GM23338 (cell line): ENCODE measurements at regions not wholly inside any gene's neighbourhood (a gene's known extent, or its start where the extent isn't known, plus 50 kb on each side); places are given as distances from the start of the nearest gene placed in this dataset.

Experiments
- ATAC-seq: fragments of 200-7000 bp; cut with Tn5 transposase; 3 replicates; pipeline ENCODE4 v1.9.1; 2020
- DNase-seq: peaks from one replicate; pipeline ENCODE4 v3.0.0-alpha.2; 2015; ENCODE audit warnings: low spot score
- H2AFZ ChIP-seq: fragments of 200-600 bp; sonication (generic); 2 replicates; pipeline ENCODE4 v1.8.0; 2016; ENCODE audit warnings: antibody characterized with exemption, mild to moderate bottlenecking, moderate library complexity
- H3F3A ChIP-seq: fragments of 200-600 bp; sonication (generic); replicated peaks from 2 replicates; pipeline ENCODE4 v1.8.0; 2017; ENCODE audit warnings: antibody characterized with exemption, mixed run types, low read depth
- H3K27ac ChIP-seq: fragments of 200-600 bp; sonication (generic); 2 replicates; pipeline ENCODE4 v1.6.1; 2016; ENCODE audit warnings: low read depth
- H3K27me3 ChIP-seq: fragments of 200-600 bp; sonication (generic); 2 replicates; pipeline ENCODE4 v1.8.0; 2016; ENCODE audit warnings: mild to moderate bottlenecking, mixed run types, moderate library complexity; ENCODE audit not compliant: insufficient read depth
- H3K36me3 ChIP-seq: fragments of 200-600 bp; sonication (generic); 2 replicates; pipeline ENCODE4 v1.8.0; 2016; ENCODE audit warnings: mild to moderate bottlenecking; ENCODE audit not compliant: insufficient read depth
- H3K4me1 ChIP-seq: fragments of 200-600 bp; sonication (generic); 2 replicates; pipeline ENCODE4 v1.8.0; 2016; ENCODE audit warnings: mild to moderate bottlenecking, moderate library complexity; ENCODE audit not compliant: insufficient read depth
- H3K4me2 ChIP-seq: fragments of 200-600 bp; sonication (generic); 2 replicates; pipeline ENCODE4 v1.7.1; 2017; ENCODE audit warnings: mixed run types
- H3K4me3 ChIP-seq: fragments of 200-600 bp; sonication (generic); 2 replicates; pipeline ENCODE4 v1.6.1; 2016; ENCODE audit warnings: mixed run types
- H3K79me2 ChIP-seq: fragments of 200-600 bp; sonication (generic); replicated peaks from 2 replicates; pipeline ENCODE4 v1.8.0; 2017; ENCODE audit warnings: mild to moderate bottlenecking; ENCODE audit not compliant: insufficient read depth
- H3K9me2 ChIP-seq: fragments of 200-600 bp; sonication (generic); 2 replicates; pipeline ENCODE4 v1.8.0; 2017; ENCODE audit not compliant: insufficient read depth
- H4K20me1 ChIP-seq: fragments of 200-600 bp; sonication (generic); replicated peaks from 2 replicates; pipeline ENCODE4 v1.8.0; 2017; ENCODE audit warnings: mild to moderate bottlenecking; ENCODE audit not compliant: insufficient read depth
- H3K27ac Mint-ChIP-seq: 2 replicates; pipeline ENCODE4 v1.8.0; 2020; ENCODE audit warnings: inconsistent platforms, mild to moderate bottlenecking, moderate library complexity, mixed read lengths
- H3K27me3 Mint-ChIP-seq: 3 replicates; pipeline ENCODE4 v1.8.0; 2022; ENCODE audit warnings: low read depth, mild to moderate bottlenecking, moderate library complexity, mixed read lengths, inconsistent platforms; ENCODE audit not compliant: insufficient read depth, poor library complexity
- H3K36me3 Mint-ChIP-seq: 3 replicates; pipeline ENCODE4 v1.8.0; 2021; ENCODE audit warnings: low read depth, mild to moderate bottlenecking, inconsistent platforms, moderate library complexity, mixed read lengths
- H3K4me1 Mint-ChIP-seq: 3 replicates; pipeline ENCODE4 v1.8.0; 2020; ENCODE audit warnings: mild to moderate bottlenecking, inconsistent platforms, mixed read lengths
- H3K4me3 Mint-ChIP-seq: 3 replicates; pipeline ENCODE4 v1.8.0; 2021; ENCODE audit warnings: moderate library complexity, mild to moderate bottlenecking, inconsistent platforms, mixed read lengths
- H3K9me3 Mint-ChIP-seq: 3 replicates; pipeline ENCODE4 v1.8.0; 2020; ENCODE audit warnings: moderate library complexity, mild to moderate bottlenecking, inconsistent platforms, mixed read lengths
- EZH2 ChIP-seq: fragments of 200-600 bp; sonication (generic); IDR thresholded peaks from one replicate; pipeline ENCODE4 v1.8.0; 2017; ENCODE audit warnings: antibody characterized with exemption, mild to moderate bottlenecking, low read depth; ENCODE audit not compliant: unreplicated experiment
- EZH2phosphoT487 ChIP-seq: fragments of 200-600 bp; sonication (generic); IDR thresholded peaks from one replicate; pipeline ENCODE4 v1.8.1; 2018; ENCODE audit warnings: antibody characterized with exemption; ENCODE audit not compliant: unreplicated experiment
- JUNB ChIP-seq: IDR thresholded peaks from one replicate; pipeline ENCODE4 v1.6.1; 2016; ENCODE audit warnings: antibody characterized with exemption; ENCODE audit not compliant: unreplicated experiment
- NANOG ChIP-seq: IDR thresholded peaks from 2 replicates; pipeline ENCODE4 v1.6.1; 2016; ENCODE audit warnings: antibody characterized with exemption, borderline replicate concordance
- POLR2AphosphoS5 ChIP-seq: IDR thresholded peaks from 2 replicates; pipeline ENCODE4 v1.6.1; 2016; ENCODE audit warnings: antibody characterized with exemption, low read depth
- REST ChIP-seq: IDR thresholded peaks from one replicate; pipeline ENCODE4 v1.6.1; 2018; ENCODE audit warnings: antibody characterized with exemption; ENCODE audit not compliant: unreplicated experiment
- STAT1 ChIP-seq: IDR thresholded peaks from one replicate; pipeline ENCODE4 v1.6.1; 2016; ENCODE audit warnings: antibody characterized with exemption; ENCODE audit not compliant: unreplicated experiment
- ZNF114 ChIP-seq: fragments of 250-450 bp; sonication (Bioruptor Pico); IDR thresholded peaks from 2 replicates; pipeline ENCODE4 v1.5.0; 2020; ENCODE audit warnings: mild to moderate bottlenecking, moderate library complexity
- ZNF331 ChIP-seq: fragments of 250-450 bp; sonication (Bioruptor Pico); IDR thresholded peaks from 2 replicates; pipeline ENCODE4 v1.5.0; 2020; ENCODE audit warnings: low read depth, mild to moderate bottlenecking, moderate library complexity
- ZNF462 ChIP-seq: fragments of 250-450 bp; sonication (Bioruptor Pico); IDR thresholded peaks from 2 replicates; pipeline ENCODE4 v1.5.0; 2020; ENCODE audit warnings: mild to moderate bottlenecking, moderate library complexity
- TF ChIP-seq, protein P1 (sequence below), 2 experiments: fragments of 200-600 bp in 1 of 2; sonication (generic) in 1 of 2; conservative IDR thresholded peaks; 2 replicates each; pipeline versions ENCODE4 v1.5.1 to v1.6.1; 2016 to 2017; ENCODE audit warnings: antibody characterized with exemption in 2 of 2, low read depth in 2 of 2, mild to moderate bottlenecking in 2 of 2, moderate library complexity in 1 of 2

DNA sequence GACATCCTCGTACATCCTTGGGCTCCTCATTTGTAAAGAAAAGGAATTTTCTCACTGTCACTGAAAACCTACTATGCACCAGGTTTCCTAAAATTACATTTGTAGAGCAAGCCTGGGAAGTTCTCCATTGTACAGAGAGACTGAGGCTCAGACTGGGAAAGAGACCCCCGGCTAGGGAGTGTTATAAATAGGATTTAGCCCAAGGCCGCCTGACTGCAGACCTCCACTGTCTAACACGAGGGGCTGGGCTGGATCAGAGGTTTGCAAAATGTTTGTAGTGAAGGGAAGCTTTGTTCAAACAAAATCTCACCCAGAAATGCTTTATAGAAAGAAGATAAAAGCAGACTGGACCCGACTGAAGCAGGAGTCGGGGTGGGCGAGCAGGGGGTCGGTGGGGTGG is 131.3 kb downstream of the ACTL8 start:
- Histone ChIP-seq H4K20me1 (no peaks in the 10 kb centered on the region), H3K36me3 (no peaks in the 10 kb centered on the region), H2AFZ (no peak overlapping the region), H3K27me3 (no peaks in the 10 kb centered on the region), H3K4me1 (no peaks in the 10 kb centered on the region), H3F3A (no peaks in the 10 kb centered on the region), H3K27ac (no peak overlapping the region), H3K4me3 (no peak overlapping the region), H3K79me2 (no peaks in the 10 kb centered on the region), H3K4me2 (no peak overlapping the region), H3K9me2 (no peaks in the 10 kb centered on the region)
- DNase-seq, result no peak
- Mint-ChIP-seq H3K4me3 (no peak overlapping the region), H3K4me1 (no peaks in the 10 kb centered on the region), H3K9me3 (no peaks in the 10 kb centered on the region), H3K27me3 (peaks cover 9% of the 10 kb centered on the region), H3K36me3 (no peaks in the 10 kb centered on the region), H3K27ac (no peak overlapping the region)
- TF ChIP-seq STAT1 (no peak), EZH2 (no peak), JUNB (no peak), ZNF331 (no peak)
- no peak for ATAC-seq

- Histone ChIP-seq H3K27me3 (no peaks in the 10 kb centered on the region), H3K36me3 (no peaks in the 10 kb centered on the region), H3K79me2 (no peaks in the 10 kb centered on the region), H3K27ac (no peak overlapping the region), H3K4me2 (no peak overlapping the region), H3K4me3 (no peak overlapping the region), H3K9me2 (no peaks in the 10 kb centered on the region), H2AFZ (no peak overlapping the region), H3K4me1 (no peaks in the 10 kb centered on the region), H3F3A (no peaks in the 10 kb centered on the region), H4K20me1 (no peaks in the 10 kb centered on the region)
- peaks cover 11% of the 10 kb centered on the region for H3K27me3 Mint-ChIP-seq
- no peaks in the 10 kb centered on the region for H3K4me1 Mint-ChIP-seq
- ATAC-seq (no peak), DNase-seq (no peak)
- no peak overlapping the region for H3K4me3 Mint-ChIP-seq
- H3K27ac Mint-ChIP-seq, result no peak overlapping the region
- no peaks in the 10 kb centered on the region for H3K36me3 Mint-ChIP-seq
- no peaks in the 10 kb centered on the region for H3K9me3 Mint-ChIP-seq
- TF ChIP-seq REST (no peak), EZH2phosphoT487 (no peak), NANOG (no peak), POLR2AphosphoS5 (no peak), ZNF114 (CRISPR knock-in tag) (no peak), JUNB (no peak), ZNF462 (CRISPR knock-in tag) (no peak), STAT1 (no peak), ZNF331 (no peak)
- TF ChIP-seq, protein P1, sequence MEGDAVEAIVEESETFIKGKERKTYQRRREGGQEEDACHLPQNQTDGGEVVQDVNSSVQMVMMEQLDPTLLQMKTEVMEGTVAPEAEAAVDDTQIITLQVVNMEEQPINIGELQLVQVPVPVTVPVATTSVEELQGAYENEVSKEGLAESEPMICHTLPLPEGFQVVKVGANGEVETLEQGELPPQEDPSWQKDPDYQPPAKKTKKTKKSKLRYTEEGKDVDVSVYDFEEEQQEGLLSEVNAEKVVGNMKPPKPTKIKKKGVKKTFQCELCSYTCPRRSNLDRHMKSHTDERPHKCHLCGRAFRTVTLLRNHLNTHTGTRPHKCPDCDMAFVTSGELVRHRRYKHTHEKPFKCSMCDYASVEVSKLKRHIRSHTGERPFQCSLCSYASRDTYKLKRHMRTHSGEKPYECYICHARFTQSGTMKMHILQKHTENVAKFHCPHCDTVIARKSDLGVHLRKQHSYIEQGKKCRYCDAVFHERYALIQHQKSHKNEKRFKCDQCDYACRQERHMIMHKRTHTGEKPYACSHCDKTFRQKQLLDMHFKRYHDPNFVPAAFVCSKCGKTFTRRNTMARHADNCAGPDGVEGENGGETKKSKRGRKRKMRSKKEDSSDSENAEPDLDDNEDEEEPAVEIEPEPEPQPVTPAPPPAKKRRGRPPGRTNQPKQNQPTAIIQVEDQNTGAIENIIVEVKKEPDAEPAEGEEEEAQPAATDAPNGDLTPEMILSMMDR (conservative IDR thresholded peaks at IDR 0.05; ENCODE audit: low read depth in 2 of 2), result no peak
Observed at GRCh38 chr1:17886838-17887441, 131.8 kb downstream of the ACTL8 start.
